Right renal cortex interstitium (tissue), 3 donors: ENCODE measurements at regions not wholly inside any gene's neighbourhood (a gene's known extent, or its start where the extent isn't known, plus 50 kb on each side); places are given as distances from the start of the nearest gene placed in this dataset.

ENCODE experiments used
- DNase-seq, 3 donors: peaks; one replicate each; pipeline ENCODE4 v3.0.0-alpha.2; 2013; ENCODE audit warnings: low read depth in 3 of 3, low spot score in 2 of 3

DNA sequence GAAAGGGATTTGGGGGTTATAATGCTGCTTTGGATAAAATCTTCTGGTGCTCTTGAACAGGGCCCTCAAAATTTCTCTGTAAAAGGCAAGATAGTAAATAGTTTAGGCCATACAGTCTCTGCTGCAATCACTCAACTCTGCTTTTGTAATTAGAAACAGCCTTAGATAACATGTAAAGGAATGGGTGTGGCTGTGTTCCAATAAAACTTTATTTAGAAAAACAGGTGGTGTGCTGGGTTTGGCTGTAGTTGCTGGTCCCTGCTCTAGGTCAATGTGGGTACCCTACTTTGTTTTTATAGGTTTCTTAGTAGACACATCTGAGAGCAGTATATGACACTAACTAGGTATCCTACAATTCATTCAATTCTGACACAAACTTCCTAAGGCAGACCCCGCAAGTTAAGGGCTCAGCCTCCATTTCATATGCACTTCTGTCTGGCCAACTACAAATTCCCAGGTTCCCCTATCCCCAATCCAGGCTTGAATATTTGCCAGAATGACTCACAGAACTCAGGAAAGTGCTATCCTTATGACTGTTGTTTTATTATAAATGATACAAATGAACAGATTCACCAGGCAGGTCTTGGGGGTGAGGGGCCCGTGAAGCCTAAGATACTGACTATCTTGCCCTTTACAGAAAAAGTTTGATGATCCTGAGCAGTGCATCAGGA is 349.9 kb downstream of the RPS24 start:
- DNase-seq, result no peak

DNA sequence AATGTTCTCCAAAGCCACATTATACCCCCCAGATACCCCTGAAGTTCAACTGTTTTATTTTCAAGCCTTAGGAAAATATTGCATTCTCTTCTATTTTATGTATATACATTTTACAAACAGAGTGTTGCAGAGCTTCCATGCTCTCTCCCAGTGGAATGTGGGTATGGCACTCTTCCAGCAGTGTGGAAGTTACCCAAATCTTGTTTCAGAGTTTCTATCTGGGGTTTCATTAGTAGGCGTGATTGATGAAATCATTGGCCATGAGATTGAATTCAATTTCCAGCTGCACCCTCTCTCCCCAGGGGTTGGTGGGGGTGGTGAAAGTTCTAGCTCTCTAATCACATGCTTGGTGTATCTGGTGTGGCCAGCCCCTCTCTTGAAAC is 350.4 kb downstream of the RPS24 start:
- DNase-seq, result no peak

DNA sequence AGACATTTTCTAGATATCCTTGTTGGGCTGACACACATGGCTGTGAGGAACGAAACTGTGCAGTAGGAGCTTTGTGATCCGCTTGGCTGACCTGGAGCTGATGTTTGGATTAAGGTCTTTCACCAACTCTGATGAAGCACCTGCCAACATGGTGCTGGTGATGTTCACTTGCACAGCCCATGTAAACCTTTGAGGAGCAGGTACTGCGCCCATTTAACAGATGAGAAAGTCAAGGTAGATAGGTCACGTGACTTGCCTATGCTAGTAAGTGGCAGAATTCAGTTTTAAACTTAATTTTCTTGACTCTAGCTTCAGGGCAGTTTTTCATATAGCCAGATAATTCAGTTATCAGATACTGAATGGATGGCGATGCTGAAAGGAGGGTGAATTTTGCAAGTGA is 351.9 kb downstream of the RPS24 start:
- no peak for DNase-seq

DNA sequence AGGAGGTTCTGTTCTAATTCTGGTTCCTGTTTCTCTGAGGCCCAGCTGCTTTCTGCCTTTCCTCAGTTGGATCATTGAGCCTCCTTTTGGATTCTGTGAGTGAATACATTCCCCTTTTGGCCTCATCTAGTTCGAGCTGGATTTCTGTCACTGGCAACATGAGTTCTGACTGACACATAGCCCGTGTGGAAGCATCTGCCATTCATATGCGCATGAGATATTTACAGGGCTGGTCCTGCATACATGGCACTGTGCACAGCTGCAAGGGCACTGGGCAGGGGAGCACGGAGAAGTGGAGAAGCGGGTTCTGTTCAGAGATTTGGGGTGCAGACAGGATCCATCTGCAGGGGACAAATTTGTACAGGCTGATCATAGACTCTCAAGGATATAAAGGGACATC is 352.8 kb downstream of the RPS24 start:
- DNase-seq, result no peak

DNA sequence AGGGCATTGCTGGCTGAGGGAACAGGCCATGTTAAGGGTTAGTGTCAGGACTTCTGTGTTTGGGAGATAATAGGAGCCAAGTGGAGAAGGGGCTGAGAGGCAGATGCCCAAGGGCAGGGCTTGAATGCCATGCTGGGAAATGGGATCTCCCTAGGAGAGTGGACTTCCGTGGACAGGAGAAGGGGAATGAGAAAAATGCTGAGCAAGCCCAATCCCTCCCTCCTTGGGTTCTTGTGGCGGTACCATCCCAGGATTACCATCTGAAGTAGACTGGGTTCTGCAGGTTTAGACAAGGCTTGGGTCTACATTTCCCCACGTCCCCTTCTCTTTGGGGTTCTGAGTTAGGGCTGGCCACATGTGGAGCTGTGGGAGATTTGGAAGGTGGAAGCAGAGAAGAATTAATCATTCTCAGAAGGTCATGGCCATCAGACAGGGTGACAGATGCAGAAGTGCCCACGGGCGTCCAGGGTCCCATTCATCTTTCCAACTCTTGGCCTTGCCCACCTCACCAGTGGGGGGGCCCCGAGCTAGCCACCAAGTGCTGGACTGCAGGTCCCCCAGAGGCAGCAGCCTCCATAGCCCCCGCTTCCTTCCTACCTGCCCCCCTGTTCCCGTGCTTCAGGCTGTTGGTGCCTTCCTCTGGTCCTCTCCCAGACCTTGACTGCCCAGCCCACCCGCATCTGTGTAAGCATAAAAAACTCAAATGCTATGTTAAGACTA is 354.8 kb downstream of the RPS24 start:
- DNase-seq, result no peak

DNA sequence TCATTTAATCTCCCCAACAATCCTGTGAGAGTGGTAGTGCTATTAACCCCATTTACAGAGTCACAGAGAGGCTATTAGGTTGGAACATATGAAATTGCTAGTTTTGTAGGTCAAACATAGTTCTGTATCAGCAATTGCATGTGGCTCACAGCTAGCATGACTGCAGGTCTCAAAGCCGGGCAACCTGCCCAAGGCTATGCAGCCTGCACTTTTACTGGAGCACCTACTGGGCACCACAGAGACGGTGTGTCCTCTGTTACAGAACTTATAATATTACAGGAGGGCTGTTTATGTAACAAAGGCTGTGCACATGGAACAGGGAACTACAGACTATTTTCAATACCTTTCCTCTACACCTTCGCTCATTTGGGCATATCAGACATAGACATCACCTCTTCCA is 355.8 kb downstream of the RPS24 start:
- no peak for DNase-seq

DNA sequence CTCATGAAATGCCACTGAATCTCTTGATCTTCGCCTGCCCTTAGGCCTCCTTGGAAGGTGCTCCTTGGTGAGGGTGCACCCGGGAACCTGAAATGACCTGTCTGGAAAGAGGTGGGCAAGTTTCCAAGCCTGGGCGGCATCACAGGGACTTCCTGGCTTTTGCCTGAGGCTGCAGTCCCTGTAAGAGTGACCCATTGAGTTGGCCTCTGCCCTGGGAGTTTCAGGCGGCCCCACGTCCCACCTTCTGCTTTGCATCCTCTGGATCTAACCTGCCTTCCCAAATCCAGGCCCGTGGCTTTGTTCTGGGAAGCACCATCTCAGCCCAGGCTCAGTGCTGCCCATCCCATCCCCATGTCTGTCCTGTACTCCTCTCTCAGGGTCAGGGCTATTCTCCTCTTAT is 356.4 kb downstream of the RPS24 start:
- DNase-seq, result no peak

DNA sequence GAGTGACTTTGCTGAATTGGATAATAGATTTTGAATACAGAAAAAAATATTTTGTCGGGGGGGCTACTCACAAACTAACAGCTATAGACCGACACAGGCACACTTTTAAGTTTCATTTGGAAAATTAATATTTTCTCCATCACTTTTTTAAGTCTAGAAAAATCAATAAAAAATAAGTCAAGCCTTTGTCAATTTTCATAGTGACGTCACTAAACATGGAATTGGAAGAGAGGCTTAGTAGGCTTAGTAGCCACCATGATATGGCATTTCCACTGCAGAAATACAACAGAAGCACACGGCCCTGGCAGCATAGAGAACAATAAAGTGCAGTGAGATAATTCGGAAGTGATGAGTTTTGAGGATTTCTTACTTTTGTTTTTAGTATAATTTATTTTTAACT is 357.2 kb downstream of the RPS24 start:
- no peak for DNase-seq

DNA sequence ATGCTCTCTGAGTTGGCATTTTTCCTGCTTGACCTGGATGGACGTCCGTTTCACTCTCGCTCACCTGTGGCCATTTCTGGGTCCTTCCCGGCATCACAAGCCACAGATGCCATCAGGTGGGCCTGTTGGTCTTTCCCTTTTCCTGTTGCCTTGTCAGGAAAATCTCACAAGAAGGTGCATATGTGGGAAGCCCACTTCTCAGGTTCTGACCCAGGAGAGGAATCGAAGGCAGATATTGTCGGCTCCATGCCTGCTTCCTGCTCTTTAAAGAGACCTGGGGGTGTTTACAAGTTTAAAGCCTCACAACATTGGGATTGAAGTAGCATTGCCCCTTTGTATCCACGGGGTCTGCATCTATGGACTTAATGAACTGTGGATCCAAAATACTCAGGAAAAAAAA is 357.9 kb downstream of the RPS24 start:
- no peak for DNase-seq

DNA sequence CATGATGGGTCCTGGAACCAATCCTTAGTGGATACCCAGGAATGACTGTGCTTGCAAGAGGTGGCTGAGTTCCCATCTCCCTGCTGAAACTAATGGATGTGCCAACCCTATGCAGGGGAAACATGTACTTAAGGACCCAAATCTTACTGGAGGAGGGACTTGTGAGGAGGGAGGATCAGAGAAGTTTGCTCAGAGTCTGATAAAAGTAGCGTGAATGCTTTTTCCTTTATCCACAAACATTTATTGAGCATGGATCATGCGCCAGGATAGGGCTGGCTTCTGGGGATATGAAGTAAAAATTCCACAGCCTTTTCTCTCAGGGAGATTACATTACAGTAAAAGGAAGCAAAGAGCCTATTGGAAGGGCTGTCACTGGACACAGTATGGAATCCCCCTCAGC is 358.5 kb downstream of the RPS24 start:
- DNase-seq, result no peak

DNA sequence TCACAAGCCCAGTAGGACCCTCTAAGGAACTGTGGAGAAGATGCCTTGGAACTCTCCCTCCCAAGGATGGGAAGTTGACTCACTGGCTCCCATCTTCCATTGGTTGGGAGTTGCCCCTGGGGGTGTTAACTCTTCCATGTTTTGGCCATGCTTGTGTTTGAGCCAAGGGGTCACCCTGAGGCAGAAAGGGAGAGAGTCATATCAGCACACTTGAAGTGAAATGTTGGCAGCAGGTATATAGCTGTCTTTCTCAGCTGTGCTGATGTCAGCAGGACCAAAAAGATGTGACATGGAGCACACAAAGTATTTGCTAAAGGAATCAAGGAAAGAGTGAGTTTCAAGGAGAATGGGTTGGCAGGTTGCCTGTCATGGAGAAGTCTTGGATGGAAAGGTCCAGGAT is 359.4 kb downstream of the RPS24 start:
- no peak for DNase-seq

DNA sequence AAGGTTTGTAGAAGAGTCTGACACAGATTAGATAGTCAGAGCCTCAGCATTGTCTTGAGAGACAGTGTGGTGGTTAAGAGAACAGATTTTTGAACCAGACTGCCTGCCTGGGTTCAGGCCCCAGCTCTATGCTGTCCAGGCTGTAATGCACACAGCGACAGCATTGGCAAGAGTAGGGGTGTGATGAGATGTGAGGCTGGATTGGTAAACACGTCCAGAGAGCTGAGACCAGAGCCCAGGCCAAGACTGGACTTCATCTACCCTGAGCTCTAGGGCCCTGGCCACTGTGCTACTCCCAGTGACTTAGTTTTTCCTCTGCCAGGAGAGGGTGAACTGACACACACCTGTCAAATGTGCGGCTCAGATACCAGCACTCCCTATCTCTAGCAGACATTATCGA is 360.4 kb downstream of the RPS24 start:
- no peak for DNase-seq

DNA sequence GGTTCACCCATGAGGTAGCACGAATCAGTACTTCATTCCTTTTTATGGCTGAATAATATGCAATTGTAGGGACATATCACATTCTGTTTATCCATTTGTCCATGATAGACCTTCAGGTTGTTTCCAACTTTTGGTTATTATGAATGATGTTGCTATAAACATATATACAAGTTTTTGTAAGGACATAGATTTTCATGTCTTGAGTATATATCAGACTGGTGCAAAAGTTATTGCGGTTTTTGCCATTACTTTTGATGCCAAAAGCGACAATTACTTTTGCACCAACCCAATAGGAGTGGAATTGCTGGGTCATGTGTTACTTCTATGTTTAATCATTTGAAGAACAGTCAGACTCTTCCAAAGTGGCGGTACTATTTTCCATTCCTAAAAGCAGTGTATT is 361.5 kb downstream of the RPS24 start:
- no peak for DNase-seq

DNA sequence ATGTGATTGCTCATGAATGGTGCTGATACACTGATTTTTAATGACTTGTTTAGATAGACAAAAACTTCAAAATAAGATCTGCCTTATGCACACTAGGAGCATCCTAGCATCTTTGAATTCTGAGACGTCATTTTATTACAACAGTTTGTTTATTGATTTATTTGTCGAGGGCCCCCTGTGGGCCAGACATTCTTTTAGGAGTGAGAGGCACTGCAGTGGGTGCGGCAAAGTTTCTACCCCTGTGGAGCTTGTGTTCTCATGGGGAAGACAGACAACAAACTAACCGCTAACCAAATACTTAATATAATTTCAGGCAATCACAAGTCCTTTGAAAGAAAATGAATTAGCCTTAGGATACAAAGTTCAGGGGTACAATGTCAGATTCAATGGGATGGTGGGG is 363.1 kb downstream of the RPS24 start:
- DNase-seq, result no peak

DNA sequence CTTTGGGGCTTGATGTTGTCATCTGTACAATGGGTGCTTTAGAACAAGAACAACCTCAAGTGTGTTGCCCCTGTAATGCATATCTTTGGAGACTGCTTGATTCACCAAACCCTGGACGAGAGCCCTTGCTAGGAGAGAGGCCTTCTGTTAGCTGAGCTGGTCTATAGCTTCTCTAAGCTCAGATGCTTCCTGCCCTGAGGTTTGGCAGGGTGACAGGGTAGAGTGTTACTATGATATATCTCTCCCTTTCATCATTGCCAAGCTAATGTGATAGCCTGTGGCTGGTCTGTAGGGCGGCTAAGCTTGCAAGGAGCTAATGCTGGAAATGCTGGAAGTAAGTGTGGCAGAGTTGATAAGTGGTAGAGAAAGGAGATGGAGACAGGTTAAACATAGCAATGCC is 364.1 kb downstream of the RPS24 start:
- no peak for DNase-seq

DNA sequence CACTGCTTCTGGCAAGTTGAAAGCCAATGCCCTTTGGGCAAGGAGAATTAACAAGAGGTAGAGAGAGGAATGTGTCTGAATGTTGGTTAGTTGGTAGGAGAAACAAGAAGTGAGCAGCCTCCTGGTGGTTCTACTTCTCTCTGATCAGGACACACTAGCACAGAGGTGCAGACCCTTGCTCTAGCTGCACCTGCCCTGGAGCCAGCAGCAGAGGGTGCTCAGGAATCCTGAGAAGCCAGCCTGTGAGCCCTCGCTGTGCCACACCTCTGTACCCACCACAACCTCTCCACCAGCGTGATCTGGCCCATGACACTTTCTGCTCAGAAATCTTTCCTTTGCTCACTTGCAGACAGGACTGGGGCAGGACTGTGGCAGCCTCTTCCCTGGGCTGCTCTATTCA is 364.7 kb downstream of the RPS24 start:
- no peak for DNase-seq

DNA sequence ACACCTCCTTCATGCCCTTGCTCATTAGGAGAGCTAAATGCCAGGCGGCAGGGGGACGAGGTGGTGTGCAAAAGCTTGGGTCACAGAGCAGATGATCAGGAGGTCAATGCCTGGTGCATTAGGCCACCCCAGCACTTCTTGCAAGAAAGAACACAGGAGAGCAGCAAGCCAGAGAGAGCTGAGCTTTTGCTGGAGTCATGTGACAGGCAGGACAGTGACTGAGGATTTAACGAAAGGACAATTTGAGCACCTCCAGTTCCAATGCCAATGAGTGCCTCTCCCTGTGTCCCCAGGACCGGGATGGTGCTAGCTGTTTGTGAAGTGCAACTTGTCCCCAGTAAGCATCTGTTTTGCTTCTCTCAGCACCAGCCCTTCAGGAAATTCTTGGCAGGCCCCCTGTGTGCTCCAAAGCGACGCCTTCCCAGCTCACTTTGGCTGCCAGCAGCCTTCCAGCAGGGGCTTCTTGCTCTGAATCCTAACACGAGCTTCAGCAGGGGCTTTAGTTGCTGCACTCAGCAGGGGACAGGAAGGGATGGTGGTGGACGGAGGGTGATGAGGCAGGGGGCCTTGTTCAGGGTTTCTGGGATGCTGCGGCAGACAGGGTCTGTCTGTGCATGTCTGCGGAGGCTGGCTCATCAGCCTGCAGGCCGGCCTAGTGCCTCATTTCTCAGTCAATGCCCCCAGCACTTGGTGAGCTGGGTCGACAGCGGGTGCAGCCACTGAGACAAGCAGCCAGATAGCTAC is 368.1 kb downstream of the RPS24 start:
- no peak for DNase-seq

DNA sequence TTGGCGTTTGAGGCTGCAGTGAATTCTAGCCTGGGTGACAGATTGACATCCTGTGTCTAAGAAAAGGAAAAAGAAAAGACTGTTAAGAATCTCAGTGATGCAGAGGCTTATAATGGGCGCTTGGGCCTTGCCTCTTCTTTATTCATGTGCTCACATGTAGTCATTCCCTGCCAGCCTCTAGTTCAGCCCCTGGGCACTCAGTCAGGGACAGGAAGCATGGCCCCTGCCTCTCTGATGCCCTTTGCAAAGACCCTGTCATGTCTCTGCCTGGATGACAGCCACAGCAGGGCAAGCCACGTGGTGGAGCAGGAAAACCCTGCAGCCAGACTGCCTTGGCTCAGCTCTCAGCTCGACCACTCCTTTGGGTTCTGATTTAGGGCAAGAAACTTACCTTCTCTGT is 368.9 kb downstream of the RPS24 start:
- no peak for DNase-seq

DNA sequence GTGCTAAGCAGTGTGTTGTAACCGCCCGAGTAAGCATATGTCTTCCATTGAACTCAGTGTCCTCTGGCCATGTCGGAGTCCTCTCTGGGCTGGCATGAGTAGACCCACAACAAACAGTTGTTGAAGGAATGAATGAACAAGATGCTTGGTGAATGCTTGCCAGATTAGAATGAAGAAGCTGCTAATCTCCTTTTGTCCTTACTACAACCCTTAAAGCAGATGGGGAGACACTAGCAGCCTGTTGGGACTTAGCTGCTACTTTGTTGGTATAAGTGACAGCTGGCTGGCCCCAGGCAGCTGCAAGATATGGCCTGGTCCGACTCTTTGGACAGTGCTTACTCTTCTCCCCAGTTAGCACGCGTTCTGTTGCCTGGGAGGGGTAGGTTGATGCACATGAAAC is 370.1 kb downstream of the RPS24 start:
- no peak for DNase-seq

DNA sequence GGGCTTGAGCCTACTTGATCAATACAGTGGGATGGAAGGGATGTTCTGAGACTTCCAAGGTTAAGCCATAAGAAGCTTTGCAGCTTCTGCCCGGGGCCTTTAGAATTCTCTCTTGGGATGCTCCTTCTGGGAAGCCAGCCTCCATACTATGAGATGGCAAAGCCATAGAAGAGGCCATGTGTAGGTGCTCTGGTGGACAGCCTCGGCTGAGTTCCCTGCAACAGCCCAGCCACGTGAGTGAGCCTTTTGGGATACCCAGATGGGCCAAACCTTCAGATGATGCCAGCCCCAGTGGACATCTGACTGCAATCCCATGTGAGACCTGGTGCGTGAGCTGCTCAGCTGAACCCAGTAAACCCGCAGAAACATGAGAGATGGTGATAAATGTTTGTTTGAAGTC is 370.6 kb downstream of the RPS24 start:
- DNase-seq, result no peak

DNA sequence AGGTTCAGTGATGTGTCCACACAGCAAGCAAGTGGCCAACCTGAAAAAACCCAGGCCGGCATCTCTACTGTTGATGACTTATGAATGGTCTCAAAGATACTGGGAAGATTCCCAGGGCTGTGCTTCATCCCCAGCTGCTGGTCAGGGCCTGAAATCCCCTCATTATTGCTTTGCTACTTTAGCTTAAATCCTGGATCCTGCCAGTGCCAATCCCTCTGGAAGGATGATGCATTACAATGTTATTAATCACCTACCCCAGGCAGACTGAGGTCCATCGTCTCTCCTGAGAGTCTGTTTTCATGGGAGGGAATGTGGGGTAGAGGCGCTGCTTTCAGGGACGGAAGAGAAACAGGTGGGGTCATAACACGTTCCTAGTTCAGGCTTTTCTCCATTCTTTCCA is 371.6 kb downstream of the RPS24 start:
- no peak for DNase-seq

DNA sequence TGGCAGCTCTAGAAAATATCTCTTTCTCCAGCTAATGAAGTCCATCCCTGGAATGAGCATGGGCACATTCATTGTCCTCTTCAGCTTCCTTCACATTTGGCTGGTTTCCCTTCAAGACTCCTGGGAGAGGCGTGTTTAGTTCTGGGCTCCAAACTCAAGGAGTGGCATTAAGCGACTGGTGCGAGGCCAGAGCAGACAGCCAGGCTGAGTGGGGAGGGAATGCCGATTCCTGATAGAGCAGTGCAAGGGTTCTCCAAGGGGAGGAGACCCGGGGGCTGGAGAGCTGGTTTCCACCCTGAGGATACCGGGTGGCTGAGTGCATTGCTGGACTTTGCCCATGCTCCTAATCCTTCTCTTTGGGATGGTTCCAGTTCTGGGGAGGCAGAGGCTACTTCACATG is 372.1 kb downstream of the RPS24 start:
- no peak for DNase-seq
